SK-N-SH (cell line): ENCODE measurements at regions not wholly inside any gene's neighbourhood (a gene's known extent, or its start where the extent isn't known, plus 50 kb on each side); places are given as distances from the start of the nearest gene placed in this dataset.

Experiments
- CTCF ChIP-seq: fragments of 200-600 bp; sonication (generic); IDR thresholded peaks from 2 replicates; pipeline ENCODE4 v1.6.1; 2017; ENCODE audit warnings: antibody characterized with exemption, mild to moderate bottlenecking, moderate library complexity
- ELF1 ChIP-seq: IDR thresholded peaks from 2 replicates; pipeline ENCODE4 v1.4.0; 2012
- EP300 ChIP-seq, 2 experiments: IDR thresholded peaks; 2 replicates each; pipeline versions ENCODE4 v1.4.0 to v1.6.1; 2012; ENCODE audit warnings: borderline replicate concordance in 1 of 2, low read depth in 1 of 2, low read length in 1 of 2
- EZH2phosphoT487 ChIP-seq: fragments of 200-600 bp; sonication (generic); IDR thresholded peaks from 2 replicates; pipeline ENCODE4 v1.6.1; 2017; ENCODE audit warnings: low read depth, mixed run types, mild to moderate bottlenecking, antibody characterized with exemption, moderate library complexity, borderline replicate concordance
- GATA2 ChIP-seq: sonication (generic); formaldehyde crosslinking; IDR thresholded peaks from 2 replicates; pipeline ENCODE4 v1.5.0; 2020; ENCODE audit warnings: mild to moderate bottlenecking, missing genetic modification reagents
- JUND ChIP-seq: IDR thresholded peaks from 2 replicates; pipeline ENCODE4 v1.4.0; 2012
- RCOR1 ChIP-seq: fragments of 150-350 bp; IDR thresholded peaks from 2 replicates; pipeline ENCODE4 v1.6.1; 2017; ENCODE audit warnings: antibody characterized with exemption, low read length
- RXRA ChIP-seq: IDR thresholded peaks from 2 replicates; pipeline ENCODE4 v1.4.0; 2012; ENCODE audit warnings: low read depth, mild to moderate bottlenecking, borderline replicate concordance
- SMC3 ChIP-seq: IDR thresholded peaks from 2 replicates; pipeline ENCODE4 v1.6.1; 2012; ENCODE audit warnings: low read depth, low read length, improper control_type of control experiment
- TAF1 ChIP-seq: IDR thresholded peaks from 2 replicates; pipeline ENCODE4 v1.6.1; 2012; ENCODE audit warnings: low read depth, mild to moderate bottlenecking, low read length, moderate library complexity, borderline replicate concordance
- TEAD4 ChIP-seq: IDR thresholded peaks from 2 replicates; pipeline ENCODE4 v1.4.0; 2012; ENCODE audit warnings: mild to moderate bottlenecking, borderline replicate concordance; ENCODE audit not compliant: insufficient read depth
- YY1 ChIP-seq: IDR thresholded peaks from 2 replicates; pipeline ENCODE4 v1.4.0; 2012; ENCODE audit warnings: low read depth, mild to moderate bottlenecking
- TF ChIP-seq, protein P1 (sequence below): IDR thresholded peaks from 2 replicates; pipeline ENCODE4 v1.4.0; 2012; ENCODE audit warnings: low read depth
- TF ChIP-seq, protein P2 (sequence below): fragments of 150-350 bp; IDR thresholded peaks from 2 replicates; pipeline ENCODE4 v1.6.1; 2016; ENCODE audit warnings: mild to moderate bottlenecking, low read depth, low read length

GRCh38 chr20:22160101-22160652 is 424.2 kb downstream of the FOXA2 start:
- TF ChIP-seq YY1: no peak
- TF ChIP-seq CTCF: no peak
- TF ChIP-seq EP300 (IDR thresholded peaks at IDR 0.05; ENCODE audit: borderline replicate concordance in 1 of 2, low read depth in 1 of 2, low read length in 1 of 2): no peak
- TF ChIP-seq, protein P1, sequence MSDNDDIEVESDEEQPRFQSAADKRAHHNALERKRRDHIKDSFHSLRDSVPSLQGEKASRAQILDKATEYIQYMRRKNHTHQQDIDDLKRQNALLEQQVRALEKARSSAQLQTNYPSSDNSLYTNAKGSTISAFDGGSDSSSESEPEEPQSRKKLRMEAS: no peak
- TF ChIP-seq, protein P2, sequence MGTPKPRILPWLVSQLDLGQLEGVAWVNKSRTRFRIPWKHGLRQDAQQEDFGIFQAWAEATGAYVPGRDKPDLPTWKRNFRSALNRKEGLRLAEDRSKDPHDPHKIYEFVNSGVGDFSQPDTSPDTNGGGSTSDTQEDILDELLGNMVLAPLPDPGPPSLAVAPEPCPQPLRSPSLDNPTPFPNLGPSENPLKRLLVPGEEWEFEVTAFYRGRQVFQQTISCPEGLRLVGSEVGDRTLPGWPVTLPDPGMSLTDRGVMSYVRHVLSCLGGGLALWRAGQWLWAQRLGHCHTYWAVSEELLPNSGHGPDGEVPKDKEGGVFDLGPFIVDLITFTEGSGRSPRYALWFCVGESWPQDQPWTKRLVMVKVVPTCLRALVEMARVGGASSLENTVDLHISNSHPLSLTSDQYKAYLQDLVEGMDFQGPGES: no peak
- no peak for TF ChIP-seq JUND
- no peak for TF ChIP-seq GATA2 (CRISPR knock-in tag)
- TF ChIP-seq TAF1: no peak
- no peak for TF ChIP-seq TEAD4
- TF ChIP-seq ELF1: no peak
- no peak for TF ChIP-seq RCOR1
- no peak for TF ChIP-seq EZH2phosphoT487
- no peak for TF ChIP-seq RXRA
- TF ChIP-seq SMC3: no peak
